HL-60 (cell line): ENCODE measurements at regions not wholly inside any gene's neighbourhood (a gene's known extent, or its start where the extent isn't known, plus 50 kb on each side); places are given as distances from the start of the nearest gene placed in this dataset.

Experiments used
- DNase-seq, 2 experiments: peaks; one replicate each; pipeline ENCODE4 v3.0.0-alpha.2; 2010 to 2020; ENCODE audit warnings: low read depth in 1 of 2, low spot score in 1 of 2
- H3K27ac ChIP-seq: fragments of 250-450 bp; sonication (Bioruptor Pico); replicated peaks from 2 replicates; pipeline ENCODE4 v1.5.1; 2020; ENCODE audit warnings: mild to moderate bottlenecking, moderate library complexity
- H3K27me3 ChIP-seq: fragments of 250-450 bp; sonication (Bioruptor Pico); 2 replicates; pipeline ENCODE4 v1.5.1; 2021; ENCODE audit warnings: mild to moderate bottlenecking, moderate library complexity; ENCODE audit not compliant: insufficient read depth, poor library complexity, severe bottlenecking
- H3K4me3 ChIP-seq: replicated peaks from 2 replicates; pipeline ENCODE4 v1.5.1; 2011; ENCODE audit warnings: mild to moderate bottlenecking, control low read depth, low read length; ENCODE audit not compliant: insufficient read depth
- GABPA ChIP-seq: IDR thresholded peaks from 2 replicates; pipeline ENCODE4 v1.6.1; 2012; ENCODE audit warnings: low read depth
- POLR2AphosphoS5 ChIP-seq: IDR thresholded peaks from 2 replicates; pipeline ENCODE4 v1.6.1; 2012; ENCODE audit warnings: low read depth
- SPI1 ChIP-seq: IDR thresholded peaks from 2 replicates; pipeline ENCODE4 v1.6.1; 2012; ENCODE audit warnings: low read depth, mild to moderate bottlenecking, borderline replicate concordance
- TF ChIP-seq, protein P1 (sequence below): IDR thresholded peaks from 2 replicates; pipeline ENCODE4 v1.6.1; 2012; ENCODE audit warnings: low read depth; ENCODE audit not compliant: insufficient replicate concordance
- TF ChIP-seq, protein P2 (sequence below): IDR thresholded peaks from one replicate; pipeline ENCODE4 v1.5.1; 2011; ENCODE audit warnings: low read length, control low read depth, inconsistent platforms; ENCODE audit not compliant: insufficient read depth

DNA sequence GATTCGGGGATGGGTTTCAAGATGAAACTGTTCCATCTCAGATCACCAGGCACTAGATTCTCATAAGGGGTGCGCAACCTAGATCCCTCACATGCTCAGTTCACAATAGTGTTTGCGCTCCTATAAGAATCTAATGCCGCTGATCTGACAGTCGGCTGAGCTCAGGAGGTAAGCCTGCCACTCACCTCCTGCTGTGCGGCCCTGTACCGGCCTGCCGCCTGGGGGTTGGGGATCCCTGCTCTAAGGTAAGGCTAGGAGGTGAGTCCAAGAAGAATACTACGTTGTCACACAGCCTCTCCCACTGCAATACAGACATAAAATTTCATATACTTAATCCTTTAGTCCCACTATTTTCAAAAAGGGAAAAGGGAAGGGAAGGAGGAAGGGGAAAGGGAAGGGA lies 213.4 kb upstream of the HCCS start:
- H3K4me3 ChIP-seq = no peak overlapping the region
- H3K27me3 ChIP-seq = no peaks in the 10 kb centered on the region
- no peak for DNase-seq
- TF ChIP-seq GABPA (no peak), SPI1 (no peak), POLR2AphosphoS5 (no peak)
- TF ChIP-seq, protein P1, sequence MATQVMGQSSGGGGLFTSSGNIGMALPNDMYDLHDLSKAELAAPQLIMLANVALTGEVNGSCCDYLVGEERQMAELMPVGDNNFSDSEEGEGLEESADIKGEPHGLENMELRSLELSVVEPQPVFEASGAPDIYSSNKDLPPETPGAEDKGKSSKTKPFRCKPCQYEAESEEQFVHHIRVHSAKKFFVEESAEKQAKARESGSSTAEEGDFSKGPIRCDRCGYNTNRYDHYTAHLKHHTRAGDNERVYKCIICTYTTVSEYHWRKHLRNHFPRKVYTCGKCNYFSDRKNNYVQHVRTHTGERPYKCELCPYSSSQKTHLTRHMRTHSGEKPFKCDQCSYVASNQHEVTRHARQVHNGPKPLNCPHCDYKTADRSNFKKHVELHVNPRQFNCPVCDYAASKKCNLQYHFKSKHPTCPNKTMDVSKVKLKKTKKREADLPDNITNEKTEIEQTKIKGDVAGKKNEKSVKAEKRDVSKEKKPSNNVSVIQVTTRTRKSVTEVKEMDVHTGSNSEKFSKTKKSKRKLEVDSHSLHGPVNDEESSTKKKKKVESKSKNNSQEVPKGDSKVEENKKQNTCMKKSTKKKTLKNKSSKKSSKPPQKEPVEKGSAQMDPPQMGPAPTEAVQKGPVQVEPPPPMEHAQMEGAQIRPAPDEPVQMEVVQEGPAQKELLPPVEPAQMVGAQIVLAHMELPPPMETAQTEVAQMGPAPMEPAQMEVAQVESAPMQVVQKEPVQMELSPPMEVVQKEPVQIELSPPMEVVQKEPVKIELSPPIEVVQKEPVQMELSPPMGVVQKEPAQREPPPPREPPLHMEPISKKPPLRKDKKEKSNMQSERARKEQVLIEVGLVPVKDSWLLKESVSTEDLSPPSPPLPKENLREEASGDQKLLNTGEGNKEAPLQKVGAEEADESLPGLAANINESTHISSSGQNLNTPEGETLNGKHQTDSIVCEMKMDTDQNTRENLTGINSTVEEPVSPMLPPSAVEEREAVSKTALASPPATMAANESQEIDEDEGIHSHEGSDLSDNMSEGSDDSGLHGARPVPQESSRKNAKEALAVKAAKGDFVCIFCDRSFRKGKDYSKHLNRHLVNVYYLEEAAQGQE = no peak
- TF ChIP-seq, protein P2, sequence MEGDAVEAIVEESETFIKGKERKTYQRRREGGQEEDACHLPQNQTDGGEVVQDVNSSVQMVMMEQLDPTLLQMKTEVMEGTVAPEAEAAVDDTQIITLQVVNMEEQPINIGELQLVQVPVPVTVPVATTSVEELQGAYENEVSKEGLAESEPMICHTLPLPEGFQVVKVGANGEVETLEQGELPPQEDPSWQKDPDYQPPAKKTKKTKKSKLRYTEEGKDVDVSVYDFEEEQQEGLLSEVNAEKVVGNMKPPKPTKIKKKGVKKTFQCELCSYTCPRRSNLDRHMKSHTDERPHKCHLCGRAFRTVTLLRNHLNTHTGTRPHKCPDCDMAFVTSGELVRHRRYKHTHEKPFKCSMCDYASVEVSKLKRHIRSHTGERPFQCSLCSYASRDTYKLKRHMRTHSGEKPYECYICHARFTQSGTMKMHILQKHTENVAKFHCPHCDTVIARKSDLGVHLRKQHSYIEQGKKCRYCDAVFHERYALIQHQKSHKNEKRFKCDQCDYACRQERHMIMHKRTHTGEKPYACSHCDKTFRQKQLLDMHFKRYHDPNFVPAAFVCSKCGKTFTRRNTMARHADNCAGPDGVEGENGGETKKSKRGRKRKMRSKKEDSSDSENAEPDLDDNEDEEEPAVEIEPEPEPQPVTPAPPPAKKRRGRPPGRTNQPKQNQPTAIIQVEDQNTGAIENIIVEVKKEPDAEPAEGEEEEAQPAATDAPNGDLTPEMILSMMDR = no peak
- no peak overlapping the region for H3K27ac ChIP-seq

DNA sequence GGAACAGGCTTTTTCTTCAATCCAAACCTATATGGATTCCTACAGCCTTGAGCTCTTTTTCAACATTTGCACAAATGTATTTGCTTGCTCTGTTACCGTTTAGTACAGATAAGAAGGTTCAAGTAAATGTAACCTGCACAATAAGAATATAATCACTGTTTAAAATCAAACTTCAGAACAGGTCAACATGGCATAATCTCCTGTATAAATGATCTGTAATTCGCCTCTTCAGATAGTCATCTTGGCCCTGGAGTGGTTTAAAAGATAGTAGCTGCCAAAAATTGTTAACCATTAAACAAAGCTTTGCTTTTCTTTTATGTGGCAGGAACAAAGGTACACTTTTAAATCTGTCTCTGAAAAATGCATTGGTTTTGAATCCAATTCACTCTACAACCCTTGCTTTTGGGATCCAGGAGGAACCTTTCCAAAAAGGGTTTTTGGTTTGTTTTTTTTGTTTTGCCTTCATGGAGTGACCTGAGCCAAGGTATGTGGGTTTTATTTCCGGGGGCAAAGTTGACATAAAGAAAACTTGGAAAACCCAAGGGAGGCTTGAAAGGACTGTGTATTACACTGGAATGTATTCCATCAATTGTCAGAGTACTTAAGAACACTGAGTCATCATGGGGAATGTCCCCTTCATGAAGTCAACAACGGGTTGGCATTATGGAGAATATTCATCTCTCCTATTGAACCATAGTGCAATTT lies 210.4 kb upstream of the HCCS start:
- H3K4me3 ChIP-seq = no peak overlapping the region
- no peak for DNase-seq

DNA sequence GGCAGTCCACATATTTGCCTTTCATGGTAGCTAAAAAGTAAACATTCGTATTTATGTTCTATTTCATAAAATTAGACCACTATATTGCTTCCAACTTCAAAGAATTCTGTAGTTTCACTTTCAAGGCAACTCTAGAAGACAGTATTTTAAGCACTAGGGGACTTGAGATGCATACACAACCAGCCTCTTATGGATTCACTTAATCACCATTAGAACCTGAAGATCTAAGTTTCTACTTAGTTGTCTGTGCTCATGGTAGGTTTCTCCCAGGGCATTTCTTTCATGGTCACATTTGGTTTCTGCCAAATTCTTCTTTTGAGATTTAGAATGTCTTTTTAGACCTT lies 209.9 kb upstream of the HCCS start:
- Histone ChIP-seq H3K27me3 (no peaks in the 10 kb centered on the region), H3K27ac (no peak overlapping the region), H3K4me3 (no peak overlapping the region)
- DNase-seq = no peak
- TF ChIP-seq GABPA = no peak
- TF ChIP-seq, protein P2 = no peak
- no peak for TF ChIP-seq POLR2AphosphoS5
- no peak for TF ChIP-seq SPI1
- TF ChIP-seq, protein P1 = no peak

More for the DNA sequence above, 210.4 kb upstream of the HCCS start:
- TF ChIP-seq POLR2AphosphoS5 (no peak), GABPA (no peak), SPI1 (no peak)
- TF ChIP-seq, protein P2 = no peak
- TF ChIP-seq, protein P1 = no peak
- no peaks in the 10 kb centered on the region for H3K27me3 ChIP-seq
- no peak overlapping the region for H3K27ac ChIP-seq
